Pancreas (tissue), 10 donors: ENCODE measurements at regions not wholly inside any gene's neighbourhood (a gene's known extent, or its start where the extent isn't known, plus 50 kb on each side); places are given as distances from the start of the nearest gene placed in this dataset.
A peak's percentile ranks its signal among the peaks of the same experiment; 100 is the strongest.
"Not testable (repeated sequence)": the region's sequence is repeated elsewhere in the genome, so short reads cannot be mapped to it uniquely, and the experiment has no call there.

Experiments
- ATAC-seq, 4 donors: fragments of 200-7000 bp; cut with Tn5 transposase; one replicate each; pipeline versions ENCODE4 v1.8.0 to v1.9.1; 2020; ENCODE audit warnings: mild to moderate bottlenecking in 4 of 4, moderate library complexity in 4 of 4
- DNase-seq, 6 donors: peaks; one replicate each; pipeline ENCODE4 v3.0.0-alpha.2; 2020
- FAIRE-seq: peaks from 2 replicates; lab custom pipeline; 2012; peaks lifted over from hg19 to GRCh38; lab: Jason Lieb, UNC
- H3K27ac ChIP-seq, 4 donors: fragments of 200-600 bp; sonication (generic); 1 replicate in 3 of 4; 2 replicates in 1 of 4; pipeline versions ENCODE4 v1.5.0 to v1.8.0; 2020
- H3K27me3 ChIP-seq, 4 donors: fragments of 200-600 bp; one replicate each; pipeline ENCODE4 v1.8.0; 2021
- H3K36me3 ChIP-seq, 3 donors: fragments of 200-600 bp; sonication (generic) in 1 of 3; one replicate each; pipeline versions ENCODE4 v1.5.0 to v1.8.0; 2020 to 2021
- H3K4me1 ChIP-seq, 3 donors: fragments of 200-600 bp; one replicate each; pipeline ENCODE4 v1.8.0; 2021
- H3K4me3 ChIP-seq, 4 donors: fragments of 200-600 bp; sonication (generic) in 2 of 4; one replicate each; pipeline versions ENCODE4 v1.5.0 to v1.8.0; 2020 to 2021
- H3K9me3 ChIP-seq, 4 donors: fragments of 200-600 bp; one replicate each; pipeline ENCODE4 v1.8.0; 2021
- CTCF ChIP-seq, 4 donors: fragments of 200-600 bp; sonication (generic) in 3 of 4; IDR thresholded peaks; one replicate each; pipeline versions ENCODE4 v1.5.0 to v1.8.0; 2021; ENCODE audit warnings: antibody characterized with exemption in 4 of 4
- WGBS, 2 donors: extraction: QIAGEN DNeasy Blood & Tissue Kit; methylation state at CpG; one replicate each; pipeline ENCODE4 v1.1.7; 2013; 5-methylcytosine and 5-hydroxymethylcytosine counted together
- intact Hi-C, 3 donors: fragments of 100-400 bp; cut with DNase I; formaldehyde crosslinking; loops; one replicate each; pipeline versions ENCODE4 v1.11.1 to v1.14.2; 2022
- donor health status: healthy with polysubstance abuse.
- donor health status: DM: no; HTN: no; CAD: no; lungs with moderate emphysema.
- donor health status: DM: no; HTN: no; CAD: no.
- donor health status: control.
- donor health status: control.
- donor health status: Bipolar disorder and iron deficiency.
- donor health status: DM: yes; HTN: yes; CAD: no.
- donor health status: DM: no; HTN: no; CAD: no.
- donor health status: DM: no; HTN: no; CAD: no.
- donor health status: DM: yes; HTN: yes; CAD: no.

GRCh38 chr15:49721091-49721490 lies 100.2 kb downstream of the DTWD1 start:
- H3K27ac ChIP-seq = no peak overlapping the region
- FAIRE-seq (no peak), ATAC-seq (no peak), DNase-seq (no peak)
- no peaks in the 10 kb centered on the region for H3K4me1 ChIP-seq
- H3K9me3 ChIP-seq = no peaks in the 10 kb centered on the region
- intact Hi-C loops = no loop called here
- 90 to 94% methylated on average over 1 of the region's 1 CpG for WGBS, 2 donors
- no peaks in the 10 kb centered on the region for H3K36me3 ChIP-seq
- no peaks in the 10 kb centered on the region for H3K27me3 ChIP-seq
- TF ChIP-seq CTCF (IDR thresholded peaks at IDR 0.05) = no peak
- no peak overlapping the region for H3K4me3 ChIP-seq

- Histone ChIP-seq H3K27ac (no peak overlapping the region), H3K9me3 (no peaks in the 10 kb centered on the region), H3K4me1 (no peaks in the 10 kb centered on the region), H3K27me3 (no peaks in the 10 kb centered on the region), H3K36me3 (no peaks in the 10 kb centered on the region), H3K4me3 (no peak overlapping the region)
- 85 to 86% methylated on average over 1 of the region's 1 CpG for WGBS, 2 donors
- intact Hi-C loops = no loop called here
- no peak for TF ChIP-seq CTCF (IDR thresholded peaks at IDR 0.05)
- no peak for FAIRE-seq
- no peak for ATAC-seq
- DNase-seq = no peak
Observed at GRCh38 chr15:49721621-49722020, 100.8 kb downstream of the DTWD1 start.

GRCh38 chr15:49723981-49724380 lies 103.1 kb downstream of the DTWD1 start:
- H3K9me3 ChIP-seq = no peaks in the 10 kb centered on the region
- WGBS, 2 donors = 88 to 91% methylated on average over 2 of the region's 2 CpGs
- no peaks in the 10 kb centered on the region for H3K27me3 ChIP-seq
- no peak overlapping the region for H3K27ac ChIP-seq
- ATAC-seq = no peak
- TF ChIP-seq CTCF (IDR thresholded peaks at IDR 0.05) = no peak
- no peaks in the 10 kb centered on the region for H3K36me3 ChIP-seq
- no peak for DNase-seq
- H3K4me1 ChIP-seq = no peaks in the 10 kb centered on the region
- FAIRE-seq = no peak
- H3K4me3 ChIP-seq = no peak overlapping the region
- intact Hi-C loops = no loop called here

- peak; percentile 25 to 64 (median 53) for ATAC-seq
- DNase-seq = peak in 5 of 6 donors; percentile 36 to 81 (median 50)
Observed at GRCh38 chr15:49731187-49732099, 110.6 kb downstream of the DTWD1 start.

GRCh38 chr15:49732109-49732508 lies 111.3 kb downstream of the DTWD1 start:
- H3K4me1 ChIP-seq, H3K36me3 ChIP-seq, H3K4me3 ChIP-seq, intact Hi-C loops, H3K27me3 ChIP-seq, DNase-seq, ATAC-seq, H3K9me3 ChIP-seq, FAIRE-seq: not testable (repeated sequence)
- peak overlapping the region in 2 of 4 donors; percentile 56 to 58 for H3K27ac ChIP-seq
- WGBS, 2 donors = 78% methylated on average over 10 of the region's 10 CpGs

More at GRCh38 chr15:49731187-49732099, 110.6 kb downstream of the DTWD1 start:
- Histone ChIP-seq H3K9me3 (no peaks in the 10 kb centered on the region), H3K4me1 (peaks cover 0 to 4% (median 0%) of the 10 kb centered on the region in 3 donors), H3K27me3 (no peaks in the 10 kb centered on the region), H3K4me3 (no peak overlapping the region), H3K36me3 (no peaks in the 10 kb centered on the region), H3K27ac (peak overlapping the region in 3 of 4 donors; percentile 27 to 58 (median 56))
- no peak for FAIRE-seq
- intact Hi-C loops = no loop called here
- TF ChIP-seq CTCF (IDR thresholded peaks at IDR 0.05) = no peak
- 66 to 77% methylated on average over 5 of the region's 5 CpGs for WGBS, 2 donors

- H3K27me3 ChIP-seq, H3K9me3 ChIP-seq, intact Hi-C loops, H3K4me1 ChIP-seq, H3K36me3 ChIP-seq, FAIRE-seq: not testable (repeated sequence)
- ATAC-seq = peak; percentile 85 to 89 (median 88)
- Histone ChIP-seq H3K4me3 (peak overlapping the region in 1 of 4 donors; percentile 20), H3K27ac (peak overlapping the region; percentile 71 to 82 (median 79))
- DNase-seq = peak in 5 of 6 donors; percentile 69 to 81 (median 77)
- 14 to 28% methylated on average over 1 of the region's 1 CpG for WGBS, 2 donors
Observed at GRCh38 chr15:49734089-49734488, 113.2 kb downstream of the DTWD1 start.
